K562 (cell line): ENCODE measurements at regions not wholly inside any gene's neighbourhood (a gene's known extent, or its start where the extent isn't known, plus 50 kb on each side); places are given as distances from the start of the nearest gene placed in this dataset.

ENCODE experiments used
- CBFA2T3 ChIP-seq: fragments of 450-650 bp; IDR thresholded peaks from 2 replicates; pipeline ENCODE4 v1.6.1; 2017
- CBX5 ChIP-seq: IDR thresholded peaks from 2 replicates; pipeline ENCODE4 v1.6.1; 2014; ENCODE audit warnings: low read depth, borderline replicate concordance
- DACH1 ChIP-seq: fragments of 450-650 bp; IDR thresholded peaks from 2 replicates; pipeline ENCODE4 v1.6.1; 2018; ENCODE audit not compliant: partially characterized antibody
- GTF2E2 ChIP-seq: fragments of 200-800 bp; sonication (Bioruptor generic); IDR thresholded peaks from 2 replicates; pipeline ENCODE4 v1.6.1; 2016; ENCODE audit warnings: missing genetic modification characterization, missing compliant biosample characterization
- JUND ChIP-seq, 2 experiments: IDR thresholded peaks; 2 replicates in 1 of 2; 3 replicates in 1 of 2; pipeline ENCODE4 v1.6.1; 2011; ENCODE audit warnings: borderline replicate concordance in 2 of 2, low read depth in 2 of 2, low read length in 2 of 2, improper control_type of control experiment in 1 of 2, missing biosample characterization in 1 of 2, missing genetic modification characterization in 1 of 2, missing genetic modification reagents in 1 of 2
- NCOR1 ChIP-seq: fragments of 450-650 bp; IDR thresholded peaks from 2 replicates; pipeline ENCODE4 v1.6.1; 2016; ENCODE audit warnings: mild to moderate bottlenecking, moderate library complexity
- NFE2 ChIP-seq: IDR thresholded peaks from 2 replicates; pipeline ENCODE4 v1.6.1; 2014; ENCODE audit warnings: antibody characterized with exemption, low read depth
- PHF8 ChIP-seq: fragments of 200-600 bp; sonication (generic); IDR thresholded peaks from 2 replicates; pipeline ENCODE4 v1.6.1; 2012; ENCODE audit warnings: mixed run types, mild to moderate bottlenecking, inconsistent platforms, low read length, moderate library complexity, borderline replicate concordance
- TCF3 ChIP-seq: sonication (generic); formaldehyde crosslinking; IDR thresholded peaks from 2 replicates; pipeline ENCODE4 v1.4.0; 2020; ENCODE audit warnings: mild to moderate bottlenecking, missing genetic modification reagents
- TOE1 ChIP-seq, 2 experiments: fragments of 450-650 bp in 1 of 2; sonication (generic) in 1 of 2; formaldehyde crosslinking in 1 of 2; IDR thresholded peaks; 2 replicates each; pipeline versions ENCODE4 v1.7.1 to v1.8.0; 2016 to 2022; ENCODE audit warnings: borderline replicate concordance in 2 of 2, mild to moderate bottlenecking in 2 of 2, antibody characterized with exemption in 1 of 2, inconsistent platforms in 1 of 2, low read depth in 1 of 2, missing genetic modification reagents in 1 of 2, moderate library complexity in 1 of 2
- ZNF347 ChIP-seq: fragments of 450-650 bp; formaldehyde crosslinking; IDR thresholded peaks from 2 replicates; pipeline ENCODE4 v1.4.0; 2020; ENCODE audit warnings: low read depth, mild to moderate bottlenecking, moderate library complexity
- ZNF695 ChIP-seq: fragments of 450-650 bp; formaldehyde crosslinking; IDR thresholded peaks from 2 replicates; pipeline ENCODE4 v1.4.0; 2020; ENCODE audit warnings: mild to moderate bottlenecking, moderate library complexity
- TF ChIP-seq, protein P1 (sequence below): sonication (generic); formaldehyde crosslinking; IDR thresholded peaks from 2 replicates; pipeline ENCODE4 v1.8.0; 2022; ENCODE audit warnings: missing genetic modification reagents, mild to moderate bottlenecking, borderline replicate concordance
- TF ChIP-seq, protein P2 (sequence below), 2 experiments: IDR thresholded peaks in 1 of 2; conservative IDR thresholded peaks in 1 of 2; 2 replicates each; pipeline ENCODE4 v1.6.1; 2016; ENCODE audit warnings: low read depth in 2 of 2, mild to moderate bottlenecking in 1 of 2, missing compliant biosample characterization in 1 of 2, missing genetic modification characterization in 1 of 2, moderate library complexity in 1 of 2
- TF ChIP-seq, protein P3 (sequence below): sonication (generic); formaldehyde crosslinking; IDR thresholded peaks from 2 replicates; pipeline ENCODE4 v1.8.1; 2022; ENCODE audit warnings: missing genetic modification reagents
- TF ChIP-seq, protein P4 (sequence below), 2 experiments: fragments of 450-650 bp; IDR thresholded peaks; 2 replicates each; pipeline ENCODE4 v1.6.1; 2016
- TF ChIP-seq, protein P5 (sequence below): fragments of 250-450 bp; sonication (Bioruptor Pico); IDR thresholded peaks from 2 replicates; pipeline ENCODE4 v1.8.0; 2022; ENCODE audit warnings: moderate library complexity, mild to moderate bottlenecking, inconsistent platforms
- TF ChIP-seq, protein P6 (sequence below): fragments of 450-650 bp; IDR thresholded peaks from 2 replicates; pipeline ENCODE4 v1.6.1; 2014; ENCODE audit warnings: low read depth, mild to moderate bottlenecking, moderate library complexity, borderline replicate concordance

DNA sequence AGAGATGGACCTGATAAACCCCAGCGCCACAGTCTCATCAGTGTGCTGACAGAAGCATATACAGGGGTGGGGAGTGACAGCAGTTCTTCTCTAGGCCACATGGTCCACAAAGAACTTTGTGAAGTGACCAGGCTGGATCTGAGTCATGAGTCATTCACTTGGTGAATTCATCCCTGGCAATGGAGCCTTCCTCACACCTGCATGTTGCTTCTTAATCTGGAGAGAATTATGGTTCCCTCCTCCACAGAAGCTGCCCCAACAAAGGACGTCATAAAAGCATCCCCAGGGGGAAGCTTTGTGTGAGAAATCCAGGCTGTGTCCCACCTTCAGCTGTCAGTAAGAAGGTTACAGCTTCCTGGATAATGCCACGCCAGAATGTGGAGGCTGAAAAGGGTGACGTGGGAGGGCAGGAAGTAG lies 215.6 kb upstream of the MAF start (continued):
- TF ChIP-seq, protein P1, sequence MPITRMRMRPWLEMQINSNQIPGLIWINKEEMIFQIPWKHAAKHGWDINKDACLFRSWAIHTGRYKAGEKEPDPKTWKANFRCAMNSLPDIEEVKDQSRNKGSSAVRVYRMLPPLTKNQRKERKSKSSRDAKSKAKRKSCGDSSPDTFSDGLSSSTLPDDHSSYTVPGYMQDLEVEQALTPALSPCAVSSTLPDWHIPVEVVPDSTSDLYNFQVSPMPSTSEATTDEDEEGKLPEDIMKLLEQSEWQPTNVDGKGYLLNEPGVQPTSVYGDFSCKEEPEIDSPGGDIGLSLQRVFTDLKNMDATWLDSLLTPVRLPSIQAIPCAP (CRISPR knock-in tag): no peak
- TF ChIP-seq JUND (IDR thresholded peaks at IDR 0.05; ENCODE audit: borderline replicate concordance, low read depth, low read length) (peak; percentile 79), JUND (tag; IDR thresholded peaks at IDR 0.05; ENCODE audit: borderline replicate concordance, low read depth, low read length) (peak; percentile 64; the same call in 2 of the 3 replicates), CBFA2T3 (0 out of 2 replicates have a peak, but pooled peaks have one; percentile 8), TOE1 (IDR thresholded peaks at IDR 0.05; ENCODE audit: borderline replicate concordance) (no peak), TOE1 (CRISPR knock-in tag; IDR thresholded peaks at IDR 0.05; ENCODE audit: borderline replicate concordance, low read depth) (no peak), CBX5 (no peak), DACH1 (no peak), NCOR1 (no peak), GTF2E2 (tag) (no peak), PHF8 (no peak), ZNF695 (no peak), TCF3 (no peak), ZNF347 (CRISPR knock-in tag) (no peak), NFE2 (0 out of 2 replicates have a peak, but pooled peaks have one; percentile 17)
- TF ChIP-seq, protein P2, sequence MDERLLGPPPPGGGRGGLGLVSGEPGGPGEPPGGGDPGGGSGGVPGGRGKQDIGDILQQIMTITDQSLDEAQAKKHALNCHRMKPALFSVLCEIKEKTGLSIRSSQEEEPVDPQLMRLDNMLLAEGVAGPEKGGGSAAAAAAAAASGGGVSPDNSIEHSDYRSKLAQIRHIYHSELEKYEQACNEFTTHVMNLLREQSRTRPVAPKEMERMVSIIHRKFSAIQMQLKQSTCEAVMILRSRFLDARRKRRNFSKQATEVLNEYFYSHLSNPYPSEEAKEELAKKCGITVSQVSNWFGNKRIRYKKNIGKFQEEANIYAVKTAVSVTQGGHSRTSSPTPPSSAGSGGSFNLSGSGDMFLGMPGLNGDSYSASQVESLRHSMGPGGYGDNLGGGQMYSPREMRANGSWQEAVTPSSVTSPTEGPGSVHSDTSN (CRISPR knock-in tag; IDR thresholded peaks at IDR 0.05; ENCODE audit: low read depth): no peak
- TF ChIP-seq, protein P2 (tag; conservative IDR thresholded peaks at IDR 0.05; ENCODE audit: low read depth): peak; percentile 27; the same call in 1 of the 2 replicates
- TF ChIP-seq, protein P3, sequence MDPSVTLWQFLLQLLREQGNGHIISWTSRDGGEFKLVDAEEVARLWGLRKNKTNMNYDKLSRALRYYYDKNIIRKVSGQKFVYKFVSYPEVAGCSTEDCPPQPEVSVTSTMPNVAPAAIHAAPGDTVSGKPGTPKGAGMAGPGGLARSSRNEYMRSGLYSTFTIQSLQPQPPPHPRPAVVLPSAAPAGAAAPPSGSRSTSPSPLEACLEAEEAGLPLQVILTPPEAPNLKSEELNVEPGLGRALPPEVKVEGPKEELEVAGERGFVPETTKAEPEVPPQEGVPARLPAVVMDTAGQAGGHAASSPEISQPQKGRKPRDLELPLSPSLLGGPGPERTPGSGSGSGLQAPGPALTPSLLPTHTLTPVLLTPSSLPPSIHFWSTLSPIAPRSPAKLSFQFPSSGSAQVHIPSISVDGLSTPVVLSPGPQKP (CRISPR knock-in tag): no peak
- TF ChIP-seq, protein P4, sequence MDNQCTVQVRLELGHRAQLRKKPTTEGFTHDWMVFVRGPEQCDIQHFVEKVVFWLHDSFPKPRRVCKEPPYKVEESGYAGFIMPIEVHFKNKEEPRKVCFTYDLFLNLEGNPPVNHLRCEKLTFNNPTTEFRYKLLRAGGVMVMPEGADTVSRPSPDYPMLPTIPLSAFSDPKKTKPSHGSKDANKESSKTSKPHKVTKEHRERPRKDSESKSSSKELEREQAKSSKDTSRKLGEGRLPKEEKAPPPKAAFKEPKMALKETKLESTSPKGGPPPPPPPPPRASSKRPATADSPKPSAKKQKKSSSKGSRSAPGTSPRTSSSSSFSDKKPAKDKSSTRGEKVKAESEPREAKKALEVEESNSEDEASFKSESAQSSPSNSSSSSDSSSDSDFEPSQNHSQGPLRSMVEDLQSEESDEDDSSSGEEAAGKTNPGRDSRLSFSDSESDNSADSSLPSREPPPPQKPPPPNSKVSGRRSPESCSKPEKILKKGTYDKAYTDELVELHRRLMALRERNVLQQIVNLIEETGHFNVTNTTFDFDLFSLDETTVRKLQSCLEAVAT (IDR thresholded peaks at IDR 0.05): no peak
- TF ChIP-seq, protein P5, sequence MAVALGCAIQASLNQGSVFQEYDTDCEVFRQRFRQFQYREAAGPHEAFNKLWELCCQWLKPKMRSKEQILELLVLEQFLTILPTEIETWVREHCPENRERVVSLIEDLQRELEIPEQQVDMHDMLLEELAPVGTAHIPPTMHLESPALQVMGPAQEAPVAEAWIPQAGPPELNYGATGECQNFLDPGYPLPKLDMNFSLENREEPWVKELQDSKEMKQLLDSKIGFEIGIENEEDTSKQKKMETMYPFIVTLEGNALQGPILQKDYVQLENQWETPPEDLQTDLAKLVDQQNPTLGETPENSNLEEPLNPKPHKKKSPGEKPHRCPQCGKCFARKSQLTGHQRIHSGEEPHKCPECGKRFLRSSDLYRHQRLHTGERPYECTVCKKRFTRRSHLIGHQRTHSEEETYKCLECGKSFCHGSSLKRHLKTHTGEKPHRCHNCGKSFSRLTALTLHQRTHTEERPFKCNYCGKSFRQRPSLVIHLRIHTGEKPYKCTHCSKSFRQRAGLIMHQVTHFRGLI (CRISPR knock-in tag): no peak
- TF ChIP-seq, protein P6, sequence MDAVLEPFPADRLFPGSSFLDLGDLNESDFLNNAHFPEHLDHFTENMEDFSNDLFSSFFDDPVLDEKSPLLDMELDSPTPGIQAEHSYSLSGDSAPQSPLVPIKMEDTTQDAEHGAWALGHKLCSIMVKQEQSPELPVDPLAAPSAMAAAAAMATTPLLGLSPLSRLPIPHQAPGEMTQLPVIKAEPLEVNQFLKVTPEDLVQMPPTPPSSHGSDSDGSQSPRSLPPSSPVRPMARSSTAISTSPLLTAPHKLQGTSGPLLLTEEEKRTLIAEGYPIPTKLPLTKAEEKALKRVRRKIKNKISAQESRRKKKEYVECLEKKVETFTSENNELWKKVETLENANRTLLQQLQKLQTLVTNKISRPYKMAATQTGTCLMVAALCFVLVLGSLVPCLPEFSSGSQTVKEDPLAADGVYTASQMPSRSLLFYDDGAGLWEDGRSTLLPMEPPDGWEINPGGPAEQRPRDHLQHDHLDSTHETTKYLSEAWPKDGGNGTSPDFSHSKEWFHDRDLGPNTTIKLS: no peak
